ENCODE measurements at regions not wholly inside any gene's neighbourhood (a gene's known extent, or its start where the extent isn't known, plus 50 kb on each side); places are given as distances from the start of the nearest gene placed in this dataset.

DNA sequence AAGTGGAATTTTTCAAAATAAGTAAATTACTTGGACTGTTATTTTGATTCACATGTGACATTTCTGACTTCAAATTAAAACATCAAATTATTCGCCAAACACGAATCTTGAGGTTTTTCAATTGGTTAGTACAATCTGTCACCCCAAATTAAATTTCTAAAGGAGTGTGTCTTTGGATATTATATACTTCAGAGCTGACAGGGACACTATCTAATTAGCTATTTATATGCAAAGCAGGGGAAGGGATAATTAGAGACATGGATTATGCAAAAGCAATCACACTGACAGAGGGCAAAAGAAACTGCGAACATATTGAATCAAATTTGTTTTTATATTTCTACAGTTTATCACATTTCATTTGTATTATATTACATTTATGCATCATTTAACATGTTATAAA lies 433.0 kb downstream of the KIF2B start:
- H3K9me3 ChIP-seq = peaks cover 4% of the 10 kb centered on the region
- H3K27ac Mint-ChIP-seq (ENCODE audit: unreplicated experiment) = no peak overlapping the region
- peaks cover 6% of the 10 kb centered on the region; the same call in 1 of the 2 replicates for H3K4me1 ChIP-seq

GRCh38 chr17:54256401-54256929 lies 433.7 kb downstream of the KIF2B start:
- CTCF ChIA-PET = no interaction called here

More for the DNA sequence above, 433.0 kb downstream of the KIF2B start:
- no peak overlapping the region for H3K4me3 Mint-ChIP-seq (ENCODE audit: unreplicated experiment)
- no peak for TF ChIP-seq CTCF (IDR thresholded peaks at IDR 0.05; ENCODE audit: insufficient read depth in 1 of 2, low read depth in 1 of 2, low read length in 1 of 2, severe bottlenecking in 1 of 2, unreplicated experiment in 1 of 2)
- intact Hi-C loops (cut with micrococcal nuclease; ENCODE audit: unreplicated experiment) = no loop called here
- no peak for DNase-seq
- H3K4me3 ChIP-seq (ENCODE audit: low read depth, low read length) = no peak overlapping the region
- POLR2A ChIA-PET = no interaction called here
- no peaks in the 10 kb centered on the region for H3K36me3 ChIP-seq (ENCODE audit: control insufficient read depth, insufficient read depth, low read length)
- no peaks in the 10 kb centered on the region for H3K9me3 Mint-ChIP-seq (ENCODE audit: unreplicated experiment)
- no peaks in the 10 kb centered on the region for H3K36me3 Mint-ChIP-seq (ENCODE audit: insufficient read depth, unreplicated experiment)
- CTCF ChIA-PET = no interaction called here
- no TSS peak for BruUV-seq (replicated peaks)
- no peaks in the 10 kb centered on the region for H3K27me3 Mint-ChIP-seq (ENCODE audit: insufficient read depth, unreplicated experiment)
- H3K27me3 ChIP-seq (replicated peaks; ENCODE audit: control insufficient read depth, insufficient read depth, low read length) = no peaks in the 10 kb centered on the region
- H3K4me1 Mint-ChIP-seq (ENCODE audit: low read depth, unreplicated experiment) = no peaks in the 10 kb centered on the region

DNA sequence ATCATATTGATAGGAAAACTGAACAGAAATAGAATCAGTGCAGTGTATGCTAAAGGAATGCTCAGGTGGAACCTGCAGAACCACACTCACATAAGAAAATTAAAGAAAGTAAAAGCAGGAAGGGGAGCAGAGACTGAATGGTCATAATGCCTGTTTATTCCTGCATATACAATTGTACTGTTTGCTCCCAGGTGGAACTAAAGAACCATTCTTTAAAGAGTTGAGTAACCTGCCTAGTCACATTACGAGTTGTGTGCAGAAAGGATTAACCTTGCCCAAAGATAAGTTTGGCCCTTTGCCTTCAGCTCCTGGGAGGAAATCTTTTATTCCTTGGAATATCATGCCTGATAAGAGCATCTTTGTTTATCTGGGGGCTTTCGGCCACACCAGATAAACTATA lies 434.7 kb downstream of the KIF2B start:
- Histone ChIP-seq H3K36me3 (ENCODE audit: control insufficient read depth, insufficient read depth, low read length) (no peaks in the 10 kb centered on the region), H3K4me1 (peaks cover 6% of the 10 kb centered on the region; the same call in 1 of the 2 replicates), H3K9me3 (peaks cover 6% of the 10 kb centered on the region), H3K27me3 (replicated peaks; ENCODE audit: control insufficient read depth, insufficient read depth, low read length) (no peaks in the 10 kb centered on the region), H3K4me3 (ENCODE audit: low read depth, low read length) (no peak overlapping the region)
- H3K36me3 Mint-ChIP-seq (ENCODE audit: insufficient read depth, unreplicated experiment) = no peaks in the 10 kb centered on the region
- no peak overlapping the region for H3K4me3 Mint-ChIP-seq (ENCODE audit: unreplicated experiment)
- H3K27ac Mint-ChIP-seq (ENCODE audit: unreplicated experiment) = no peak overlapping the region
- DNase-seq = peak in 1 of 2 experiments; percentile 12
- ChIA-PET CTCF (no interaction called here), POLR2A (no interaction called here)
- BruUV-seq (replicated peaks) = no TSS peak
- no peak for TF ChIP-seq CTCF (IDR thresholded peaks at IDR 0.05; ENCODE audit: insufficient read depth in 1 of 2, low read depth in 1 of 2, low read length in 1 of 2, severe bottlenecking in 1 of 2, unreplicated experiment in 1 of 2)
- no peaks in the 10 kb centered on the region for H3K4me1 Mint-ChIP-seq (ENCODE audit: low read depth, unreplicated experiment)
- intact Hi-C loops (cut with micrococcal nuclease; ENCODE audit: unreplicated experiment) = no loop called here
- no peaks in the 10 kb centered on the region for H3K27me3 Mint-ChIP-seq (ENCODE audit: insufficient read depth, unreplicated experiment)
- no peaks in the 10 kb centered on the region for H3K9me3 Mint-ChIP-seq (ENCODE audit: unreplicated experiment)

More at GRCh38 chr17:54256401-54256929, 433.7 kb downstream of the KIF2B start:
- no TSS peak for BruUV-seq (replicated peaks)
- POLR2A ChIA-PET = no interaction called here
- Mint-ChIP-seq H3K27ac (ENCODE audit: unreplicated experiment) (no peak overlapping the region), H3K27me3 (ENCODE audit: insufficient read depth, unreplicated experiment) (no peaks in the 10 kb centered on the region), H3K4me1 (ENCODE audit: low read depth, unreplicated experiment) (no peaks in the 10 kb centered on the region), H3K9me3 (ENCODE audit: unreplicated experiment) (no peaks in the 10 kb centered on the region), H3K4me3 (ENCODE audit: unreplicated experiment) (no peak overlapping the region), H3K36me3 (ENCODE audit: insufficient read depth, unreplicated experiment) (no peaks in the 10 kb centered on the region)
- Histone ChIP-seq H3K4me3 (ENCODE audit: low read depth, low read length) (no peak overlapping the region), H3K27me3 (replicated peaks; ENCODE audit: control insufficient read depth, insufficient read depth, low read length) (no peaks in the 10 kb centered on the region), H3K9me3 (peaks cover 4% of the 10 kb centered on the region), H3K4me1 (peaks cover 6% of the 10 kb centered on the region; the same call in 1 of the 2 replicates), H3K36me3 (ENCODE audit: control insufficient read depth, insufficient read depth, low read length) (no peaks in the 10 kb centered on the region)
- no peak for DNase-seq
- intact Hi-C loops (cut with micrococcal nuclease; ENCODE audit: unreplicated experiment) = no loop called here
- TF ChIP-seq CTCF (IDR thresholded peaks at IDR 0.05; ENCODE audit: insufficient read depth in 1 of 2, low read depth in 1 of 2, low read length in 1 of 2, severe bottlenecking in 1 of 2, unreplicated experiment in 1 of 2) = no peak
